Left kidney (tissue), 1 donor: ENCODE measurements at regions not wholly inside any gene's neighbourhood (a gene's known extent, or its start where the extent isn't known, plus 50 kb on each side); places are given as distances from the start of the nearest gene placed in this dataset.

Experiments used
- DNase-seq: peaks from one replicate; pipeline ENCODE4 v3.0.0-alpha.2; 2013

DNA sequence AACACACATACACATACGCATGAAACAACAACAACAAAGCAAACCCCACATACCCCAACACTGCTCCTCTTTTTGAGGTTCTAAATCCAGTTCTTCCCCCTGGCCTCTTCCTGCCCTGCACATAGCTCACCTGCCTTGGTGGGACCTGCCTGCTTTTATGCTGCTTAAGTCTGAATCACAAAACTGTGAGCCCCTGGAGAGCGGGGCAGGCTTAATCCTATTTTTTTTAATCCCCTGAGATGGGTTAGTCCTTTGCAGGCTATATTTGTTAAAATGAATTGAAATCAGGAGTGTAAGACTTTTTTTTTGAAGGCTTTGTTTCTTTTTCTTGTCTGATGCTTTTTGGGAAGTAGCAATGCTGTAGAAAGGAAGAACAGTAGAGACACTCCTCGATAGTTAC lies 84.6 kb upstream of the MAX start:
- no peak for DNase-seq

DNA sequence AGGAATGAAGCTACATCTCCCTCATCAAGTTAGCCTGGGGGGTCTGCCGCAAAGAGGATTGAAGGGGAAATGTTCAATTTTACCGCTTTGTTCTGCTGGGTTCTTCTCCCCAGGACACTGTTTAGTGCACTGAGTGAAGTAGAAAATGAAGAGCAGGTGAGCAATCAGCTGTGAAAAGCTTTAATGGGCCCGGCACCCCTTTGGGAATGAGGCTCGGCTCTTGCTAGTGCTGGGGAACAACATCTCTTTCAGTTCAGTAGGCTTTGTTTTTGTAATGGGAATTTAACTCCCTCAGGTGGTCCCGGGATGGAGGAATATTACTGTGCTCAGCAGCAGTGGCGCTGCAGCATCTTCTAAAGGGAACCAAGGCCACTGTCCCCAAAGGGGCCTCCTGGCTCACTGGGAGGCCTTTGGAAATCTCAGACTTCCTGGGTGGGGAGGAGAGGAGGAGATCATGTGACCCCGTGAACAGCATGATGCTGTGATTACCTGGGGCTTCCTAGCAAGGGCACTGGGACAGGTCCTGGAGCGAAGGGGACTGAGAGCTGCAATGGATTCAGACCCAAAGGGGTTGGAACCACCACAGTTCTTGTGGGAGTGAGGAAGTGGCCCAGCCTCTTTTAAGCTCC lies 85.2 kb upstream of the MAX start:
- DNase-seq: no peak

DNA sequence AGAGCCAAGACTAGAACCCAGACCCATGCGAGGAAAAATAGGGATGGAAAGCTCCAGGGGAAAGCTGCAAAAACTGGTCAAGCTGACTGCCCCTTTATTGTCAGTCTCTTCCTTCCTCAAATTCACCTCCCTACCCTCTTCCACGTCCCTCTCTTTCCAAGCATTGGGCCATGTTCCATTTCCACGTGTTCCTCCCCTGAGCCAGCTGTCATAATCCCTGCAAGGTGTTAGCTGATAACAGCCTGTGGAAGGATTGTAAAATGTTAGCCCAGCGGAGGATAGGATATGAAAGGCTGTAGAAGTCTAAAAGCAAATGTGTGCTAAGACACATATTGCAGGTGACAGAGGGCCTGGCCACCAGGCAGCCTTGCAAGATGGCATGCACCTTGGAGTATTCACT lies 88.0 kb upstream of the MAX start:
- DNase-seq: no peak

DNA sequence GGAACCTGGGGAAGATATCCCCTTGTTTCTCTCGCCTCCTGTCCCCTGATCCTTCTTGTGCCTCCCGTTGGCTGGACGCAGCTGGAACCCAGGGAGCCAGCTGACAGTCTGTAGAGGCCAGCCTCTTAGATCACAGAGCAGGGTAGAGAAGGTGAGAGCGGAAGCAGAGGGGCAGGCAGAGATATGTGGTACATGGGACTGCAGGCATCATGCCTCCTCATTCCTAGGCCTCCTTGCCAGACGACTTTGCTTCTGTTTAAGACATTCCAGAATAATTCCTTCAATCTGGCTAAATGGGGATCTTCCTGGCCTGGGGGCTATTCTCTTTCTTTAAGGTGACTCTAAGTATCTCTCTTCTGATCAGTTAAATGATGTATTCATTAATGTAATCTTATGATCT lies 89.4 kb upstream of the MAX start:
- no peak for DNase-seq

DNA sequence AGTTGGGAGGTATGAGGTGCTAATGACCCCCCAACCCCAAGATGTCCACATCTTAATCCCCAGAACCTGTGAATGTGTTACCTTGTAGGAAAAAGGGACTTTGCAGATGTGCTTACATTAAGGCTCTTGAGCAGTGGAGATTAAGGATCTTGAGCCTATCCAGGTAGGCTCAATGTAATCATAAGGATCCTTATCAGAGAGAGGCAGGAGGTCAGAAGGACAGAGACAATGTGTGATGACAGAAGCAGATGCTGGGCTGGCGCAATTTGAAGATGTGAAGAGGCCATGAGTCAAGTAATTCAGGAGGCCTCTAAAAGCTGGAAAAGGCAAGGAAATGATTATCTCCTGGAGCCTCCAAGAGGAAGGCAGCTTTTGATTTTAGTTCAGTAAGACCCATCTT lies 90.4 kb upstream of the MAX start:
- DNase-seq: no peak

DNA sequence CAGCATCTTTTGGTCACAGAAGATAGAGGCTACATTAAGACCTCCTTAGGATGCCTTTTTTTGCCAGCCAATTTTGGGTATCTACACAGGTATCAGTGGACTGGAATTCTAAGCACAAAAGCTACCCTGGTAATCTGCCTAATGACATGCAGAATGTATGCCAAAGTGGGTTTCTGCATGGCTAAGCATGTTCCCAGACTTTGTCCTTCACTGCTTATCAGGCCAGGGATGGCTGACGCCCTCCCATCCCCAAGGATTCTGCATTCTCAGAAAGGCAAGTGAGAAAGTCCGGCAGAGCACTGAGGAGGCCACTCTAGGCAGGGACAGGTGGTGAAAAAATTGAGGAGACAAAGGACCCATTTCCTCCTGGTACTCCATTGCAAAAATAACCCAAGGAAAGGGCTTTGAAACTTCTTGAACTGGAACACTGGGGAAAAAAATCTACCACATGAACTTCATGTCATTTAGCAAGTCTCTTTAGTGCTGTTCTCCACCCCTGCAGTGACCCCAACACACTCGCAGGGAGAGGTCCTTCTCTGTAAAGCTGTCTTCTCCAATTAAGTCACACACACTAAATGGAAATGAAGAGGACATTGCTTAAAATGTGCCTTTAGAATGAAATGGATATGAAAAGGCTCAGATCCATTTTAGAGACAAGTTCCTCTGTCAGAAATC lies 91.7 kb upstream of the MAX start:
- no peak for DNase-seq

DNA sequence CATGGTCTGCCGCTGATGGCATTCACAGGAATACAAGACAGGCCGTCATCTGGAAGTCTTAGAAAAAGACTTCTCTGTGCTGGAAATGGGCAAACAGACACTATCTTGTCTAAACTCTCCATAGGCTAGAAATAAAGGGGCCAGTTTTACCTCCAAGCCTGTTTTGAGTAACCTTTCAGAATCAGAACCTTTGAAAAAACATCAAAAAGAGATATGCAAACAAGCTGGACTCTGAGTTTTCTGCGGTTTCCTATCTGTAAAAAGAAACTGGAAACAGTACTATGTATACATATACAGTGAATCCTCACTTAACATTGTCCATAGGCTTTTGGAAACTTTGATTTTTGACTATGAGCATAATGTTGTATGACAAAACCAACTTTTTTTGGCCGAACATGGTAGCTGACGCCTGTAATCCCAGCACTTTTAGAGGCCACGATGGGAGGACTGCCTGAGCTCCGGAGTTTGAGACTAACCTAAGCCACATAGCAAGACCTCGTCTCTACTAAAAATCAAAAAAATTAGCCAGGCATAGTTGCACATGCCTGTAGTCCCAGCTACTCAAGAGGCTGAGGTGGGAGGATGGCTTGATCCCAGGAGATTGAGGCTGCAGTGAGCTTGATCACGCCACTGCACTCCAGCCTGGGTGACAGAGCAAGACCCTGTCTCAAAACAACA lies 92.9 kb upstream of the MAX start:
- DNase-seq: no peak

DNA sequence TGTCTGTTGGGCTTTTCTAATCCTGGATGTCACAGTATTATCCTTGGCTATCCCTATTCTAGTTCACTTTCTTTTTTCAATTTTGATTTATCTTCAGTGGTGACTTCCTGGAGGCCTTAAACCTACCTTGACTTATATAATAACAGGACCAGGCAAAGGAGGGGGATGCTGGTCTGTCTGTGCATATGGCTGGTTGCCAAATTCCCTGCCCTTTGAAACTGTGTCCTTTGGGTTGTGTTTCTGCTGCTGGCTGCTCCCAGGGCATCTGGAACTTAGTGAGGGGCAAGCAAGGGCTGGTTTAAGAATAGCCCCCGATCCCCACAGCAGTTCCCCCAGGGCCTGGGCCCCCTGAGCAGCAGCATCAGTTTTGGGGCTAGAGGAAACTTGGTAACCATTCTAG lies 96.0 kb upstream of the MAX start:
- no peak for DNase-seq

DNA sequence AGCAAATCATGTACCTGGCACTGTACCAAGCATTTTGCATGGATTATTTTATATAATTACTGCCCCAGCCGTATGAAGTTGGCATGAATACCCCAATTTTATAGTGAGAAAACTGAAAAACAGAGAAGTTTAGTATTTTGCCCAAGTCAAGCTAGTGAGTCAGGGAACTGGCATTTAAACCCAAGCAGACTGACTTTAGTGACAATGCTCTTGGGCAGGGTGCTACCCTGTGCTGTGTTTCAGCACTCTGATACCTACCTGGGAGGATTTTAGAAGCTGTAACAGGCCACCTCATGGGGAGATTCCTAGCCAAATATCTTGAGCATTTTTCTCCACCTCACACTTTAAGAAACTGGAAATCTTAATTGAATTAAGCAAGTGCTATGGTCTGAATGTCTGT lies 98.1 kb upstream of the MAX start:
- DNase-seq: no peak

DNA sequence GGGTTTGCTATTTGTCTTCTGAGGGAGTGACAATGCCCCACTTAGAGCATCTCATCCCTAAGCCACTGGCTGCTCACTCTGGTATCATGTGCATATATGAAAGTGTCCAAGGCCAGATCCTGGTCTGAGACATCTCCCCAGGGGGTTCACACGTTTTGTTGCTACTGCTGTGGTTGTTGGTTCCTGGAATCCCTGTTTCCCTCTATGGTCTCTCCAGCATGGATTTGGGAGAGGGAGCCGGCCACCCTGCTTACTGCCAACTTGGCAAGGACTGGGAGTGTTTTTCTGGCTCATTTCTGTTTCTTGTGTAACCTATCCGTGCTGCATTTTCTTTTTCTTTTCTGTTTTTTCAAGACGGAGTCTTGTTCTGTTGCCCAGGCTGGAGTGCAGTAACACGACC lies 101.3 kb upstream of the MAX start:
- no peak for DNase-seq

DNA sequence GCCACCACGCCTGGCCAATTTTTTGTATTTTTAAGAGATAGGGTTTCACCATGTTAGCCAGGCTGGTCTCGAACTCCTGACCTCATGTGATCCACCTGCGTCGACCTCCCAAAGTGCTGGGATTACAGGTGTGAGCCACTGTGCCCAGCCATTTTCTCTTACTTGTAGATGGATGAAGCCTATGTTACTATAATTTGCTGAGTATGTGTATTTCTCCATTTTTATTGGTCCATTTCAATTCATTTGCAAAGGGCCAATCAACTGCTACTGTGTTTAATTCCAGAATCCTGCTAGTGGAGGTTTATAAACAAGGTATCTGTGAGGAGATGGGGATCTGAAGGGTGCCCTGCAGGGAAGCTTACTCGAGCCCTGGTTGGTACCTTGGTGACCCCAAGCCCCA lies 101.7 kb upstream of the MAX start:
- DNase-seq: no peak

DNA sequence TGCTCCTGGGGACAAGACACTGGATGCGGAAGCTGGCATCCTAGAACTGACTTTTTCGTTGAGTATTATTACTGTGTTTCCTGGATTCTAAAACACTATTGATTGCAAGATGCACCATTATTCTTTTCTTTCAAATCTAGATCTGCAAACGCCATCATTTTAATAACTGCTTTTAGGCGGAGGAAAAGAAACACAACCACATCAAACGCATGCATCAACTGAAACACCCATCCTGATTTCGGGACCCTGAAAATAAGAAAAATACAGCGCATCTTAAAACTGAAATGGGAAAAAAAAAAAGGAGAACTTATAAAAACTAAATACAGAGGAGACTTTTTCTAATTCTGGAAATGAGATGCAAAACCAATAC lies 103.7 kb upstream of the MAX start:
- DNase-seq: no peak

DNA sequence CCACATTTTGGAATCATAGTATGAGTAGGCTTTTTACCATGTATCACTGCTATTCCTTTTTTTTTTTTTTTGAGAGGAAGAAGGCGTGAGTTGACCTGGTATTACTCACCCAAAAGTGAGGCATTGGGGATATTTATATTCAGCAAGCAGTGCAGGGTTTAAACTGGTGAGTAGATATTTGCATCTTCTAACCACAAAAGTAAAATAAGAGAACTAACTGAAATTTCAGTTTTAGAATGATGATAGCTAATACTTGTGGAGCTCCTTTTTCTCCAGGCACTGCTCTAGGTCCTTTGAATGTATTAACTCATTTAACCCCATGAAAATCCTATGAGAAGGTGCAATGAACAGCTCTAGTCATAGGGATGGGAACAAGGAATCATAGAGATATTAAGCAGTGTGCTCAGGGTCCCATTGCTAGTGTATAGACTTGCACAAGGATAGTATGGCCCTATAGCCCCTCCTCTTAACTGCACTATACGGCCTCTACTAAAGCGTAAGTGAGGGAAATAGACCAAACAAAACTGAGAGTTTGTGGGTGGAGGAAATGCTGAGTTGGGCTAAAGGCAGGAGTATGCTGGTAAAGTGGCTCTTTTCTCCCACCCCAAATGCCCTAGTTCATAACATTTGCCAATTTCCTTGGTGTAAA lies 104.3 kb upstream of the MAX start:
- no peak for DNase-seq

DNA sequence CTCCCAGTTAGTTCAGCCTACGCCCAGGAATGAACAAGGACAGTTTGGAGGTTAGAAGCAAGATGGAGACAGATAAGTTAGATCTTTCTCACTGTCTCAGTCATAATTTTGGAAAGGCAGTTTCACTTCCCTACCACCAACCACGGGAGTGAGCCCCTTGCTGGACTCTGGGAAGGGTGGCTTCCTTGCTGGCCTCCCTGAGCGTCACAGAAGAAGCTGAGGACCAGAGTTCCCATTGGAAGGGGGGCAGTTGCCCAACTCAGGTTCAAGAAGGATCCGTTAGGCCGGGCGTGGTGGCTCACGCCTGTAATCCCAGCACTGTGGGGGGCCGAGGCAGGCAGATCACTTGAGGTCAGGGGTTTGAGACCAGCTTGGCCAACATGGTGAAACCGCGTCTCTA lies 106.2 kb upstream of the MAX start:
- no peak for DNase-seq

DNA sequence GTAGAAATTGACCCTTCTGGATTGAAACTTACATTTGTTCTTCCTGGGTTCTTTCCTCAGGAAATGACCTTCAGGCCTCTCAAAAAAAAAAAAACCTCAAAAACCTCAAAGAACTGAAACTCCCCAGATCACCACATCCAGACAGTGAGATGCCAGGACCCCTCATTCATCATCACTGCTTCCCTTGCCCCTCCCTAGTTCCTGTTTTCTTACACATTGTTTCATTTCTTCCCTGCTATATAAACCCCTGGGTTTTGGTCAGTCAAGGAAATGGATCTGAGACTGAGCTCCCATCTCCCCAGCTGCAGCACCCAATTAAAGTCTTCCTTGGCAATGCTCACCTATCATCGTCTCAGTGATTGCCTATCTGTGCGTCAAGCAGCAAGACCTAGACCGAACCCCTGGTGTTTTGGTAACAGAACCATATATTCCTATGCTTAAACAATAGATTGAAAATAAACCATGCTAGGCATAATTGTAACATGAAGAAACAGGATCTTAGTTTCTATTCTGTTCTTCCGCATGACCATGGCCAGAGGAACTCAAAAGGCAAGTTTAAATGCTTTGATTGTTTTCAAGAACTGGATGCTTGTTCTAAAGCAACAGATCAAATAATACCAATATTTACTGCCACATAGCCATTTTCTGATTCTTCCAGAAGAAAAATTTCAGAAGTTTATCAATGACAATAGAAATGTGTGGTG lies 108.0 kb upstream of the MAX start:
- DNase-seq: no peak

DNA sequence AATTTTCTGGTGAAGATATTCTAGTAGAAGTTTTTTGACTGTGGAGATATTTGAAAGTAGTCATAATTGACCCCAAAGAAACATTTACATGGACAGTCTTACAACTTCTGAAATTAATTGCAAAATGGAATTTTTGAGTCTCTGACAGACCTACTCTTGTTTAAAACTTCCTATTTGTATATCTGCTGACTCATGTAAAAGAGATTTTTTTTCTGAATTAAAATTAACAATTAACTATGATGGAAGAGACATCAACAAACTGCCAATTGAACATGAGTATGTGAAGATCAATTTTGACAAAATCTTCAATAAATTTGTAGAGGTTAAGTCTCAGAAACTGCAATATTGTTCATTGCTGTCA lies 108.5 kb upstream of the MAX start:
- no peak for DNase-seq

DNA sequence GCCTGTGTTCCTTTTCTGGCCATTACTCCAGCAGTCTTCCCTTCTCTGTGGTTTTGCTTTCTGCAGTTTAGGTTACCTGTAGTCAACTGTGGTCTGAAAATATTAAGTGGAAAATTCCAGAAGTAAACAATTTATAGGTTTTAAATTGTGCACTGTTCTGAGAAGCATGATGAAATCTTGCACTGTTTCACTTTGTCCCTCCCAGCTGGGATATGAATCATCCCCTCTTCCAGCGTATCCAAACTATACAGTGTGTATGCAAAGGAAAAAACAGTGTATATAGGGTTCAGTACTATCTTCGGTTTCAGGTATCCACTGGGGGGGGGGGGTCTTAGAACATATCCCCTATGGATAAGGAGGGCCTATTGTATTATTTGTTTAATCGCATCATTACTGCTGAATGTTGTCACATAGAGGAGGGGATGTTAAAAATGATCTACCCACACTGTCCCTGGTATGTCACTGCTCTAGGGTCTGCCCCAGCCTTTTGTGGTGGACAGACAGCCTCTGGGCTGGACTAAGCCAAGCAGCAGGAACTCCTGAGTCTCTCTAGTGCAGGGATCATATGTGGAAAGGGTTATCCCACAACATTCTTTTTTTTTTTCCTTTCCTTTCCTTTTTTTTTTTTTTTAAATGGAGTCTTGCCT lies 109.1 kb upstream of the MAX start:
- no peak for DNase-seq

DNA sequence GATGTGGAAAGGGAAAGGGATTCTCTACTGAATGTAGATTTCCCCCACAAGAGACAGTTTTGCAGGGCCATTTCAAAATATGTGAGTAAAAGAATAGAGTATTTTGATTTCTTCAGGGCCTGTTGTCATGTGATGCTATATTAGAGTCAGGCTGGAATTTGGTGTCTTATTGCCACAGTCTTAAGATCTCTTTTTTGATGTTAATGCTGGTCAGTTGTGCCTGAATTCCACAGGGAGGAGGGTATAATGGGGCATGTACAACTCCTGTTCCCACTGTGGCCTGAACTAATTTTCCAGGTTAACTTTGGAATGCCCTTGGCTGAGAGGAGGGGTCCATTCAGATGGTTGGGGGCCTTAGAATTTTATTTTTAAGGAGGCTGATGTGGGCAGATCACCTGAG lies 111.0 kb upstream of the MAX start:
- DNase-seq: no peak

DNA sequence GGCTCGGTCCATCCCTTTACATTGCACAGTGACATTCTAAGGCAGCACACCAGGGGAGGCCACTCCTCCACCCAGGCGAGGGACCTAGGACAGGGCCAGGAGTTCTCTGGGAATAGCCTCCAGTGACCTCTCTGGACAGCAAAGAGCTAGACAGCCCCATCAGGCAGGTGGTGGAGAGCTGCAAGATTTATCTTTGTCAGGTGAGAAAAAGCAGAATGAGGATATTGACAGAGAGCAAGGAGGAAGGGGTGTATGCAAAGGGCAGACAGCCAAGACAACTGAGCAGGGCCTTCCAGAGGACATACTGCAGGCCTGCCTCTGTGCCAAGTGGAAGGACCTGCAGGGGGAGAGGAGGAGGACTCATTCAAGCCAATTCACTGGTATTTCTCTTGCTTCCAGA lies 112.4 kb upstream of the MAX start:
- DNase-seq: no peak

DNA sequence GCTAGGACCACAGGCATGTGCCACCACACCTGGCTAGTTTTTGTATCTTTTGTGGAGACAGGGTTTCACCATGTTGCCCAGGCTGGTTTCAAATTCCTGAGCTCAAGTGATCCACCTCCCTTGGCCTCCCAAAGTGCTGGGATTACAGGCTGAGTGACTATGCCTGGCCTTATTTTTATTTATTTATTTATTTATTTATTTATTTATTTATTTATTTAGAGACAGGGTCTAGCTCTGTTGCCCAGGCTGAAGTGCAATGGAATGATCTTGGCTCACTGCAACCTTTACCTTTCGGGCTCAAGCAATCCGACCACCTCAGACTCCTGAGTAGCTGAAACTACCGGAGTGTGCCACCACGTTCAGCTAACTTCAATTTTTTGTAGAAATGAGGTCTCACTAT lies 117.0 kb upstream of the MAX start:
- DNase-seq: no peak

DNA sequence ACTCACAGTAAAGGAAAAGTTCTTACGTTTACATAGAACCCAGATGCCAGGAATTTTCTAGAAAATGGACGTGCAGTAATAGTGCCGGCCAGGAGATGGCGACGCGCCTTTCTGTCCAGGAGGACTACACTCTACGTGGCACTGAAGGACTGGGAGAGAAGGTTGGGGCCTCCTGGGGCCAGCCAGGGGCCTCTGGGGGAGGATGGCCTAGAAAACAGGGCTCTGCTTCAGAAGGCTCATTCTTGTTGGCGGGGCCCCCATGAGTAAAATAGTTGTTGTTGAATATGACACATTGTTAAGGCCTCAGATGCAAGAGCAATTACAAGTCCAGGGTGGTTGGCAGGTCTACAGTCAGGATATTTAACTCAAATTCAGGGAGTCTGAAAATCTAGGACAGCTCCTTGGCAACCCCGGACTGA lies 120.1 kb upstream of the MAX start:
- DNase-seq: no peak

DNA sequence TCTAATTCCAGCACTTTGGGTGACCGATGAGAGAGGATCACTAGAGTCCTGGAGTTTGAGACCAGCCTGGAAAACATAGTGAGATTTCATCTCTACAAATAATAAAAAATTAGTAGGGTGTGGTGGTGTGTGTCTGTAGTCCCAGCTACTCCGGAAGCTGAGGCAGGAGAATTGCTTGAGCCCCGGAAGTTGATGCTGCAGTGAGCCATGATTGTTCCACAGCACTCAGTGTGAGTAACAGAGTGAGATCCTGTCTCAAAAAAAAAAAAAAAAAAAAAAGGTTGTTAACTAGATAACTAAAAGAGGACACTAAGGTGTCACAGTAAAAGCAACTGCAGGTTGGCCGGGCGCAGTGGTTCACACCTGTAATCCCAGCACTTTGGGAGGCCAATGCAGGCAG lies 121.3 kb upstream of the MAX start:
- no peak for DNase-seq
